Stimulated activated memory B cell treated with anti-CD40 and anti-IgM and Interleukin-4, amounts not matched to agents 10 μg/mL and 1 μg/mL and 100 μg/mL, for 72 hours (primary cell): ENCODE measurements at regions not wholly inside any gene's neighbourhood (a gene's known extent, or its start where the extent isn't known, plus 50 kb on each side); places are given as distances from the start of the nearest gene placed in this dataset.
"Not testable (repeated sequence)": the region's sequence is repeated elsewhere in the genome, so short reads cannot be mapped to it uniquely, and the experiment has no call there.

Experiments
- ATAC-seq: fragments of 150-1000 bp; cut with Tn5 transposase; 2 replicates; pipeline ENCODE4 v1.10.0; 2021
- H3K27ac Mint-ChIP-seq: one replicate; pipeline ENCODE4 v1.8.0; 2022; ENCODE audit warnings: mild to moderate bottlenecking, mixed read lengths
- H3K27me3 Mint-ChIP-seq: one replicate; pipeline ENCODE4 v1.8.0; 2022; ENCODE audit warnings: mixed read lengths
- H3K36me3 Mint-ChIP-seq: one replicate; pipeline ENCODE4 v1.8.0; 2022; ENCODE audit warnings: mixed read lengths
- H3K4me1 Mint-ChIP-seq: one replicate; pipeline ENCODE4 v1.8.0; 2022; ENCODE audit warnings: mixed read lengths
- H3K4me3 Mint-ChIP-seq: one replicate; pipeline ENCODE4 v1.8.0; 2022; ENCODE audit warnings: mild to moderate bottlenecking, moderate library complexity, mixed read lengths
- H3K9me3 Mint-ChIP-seq: one replicate; pipeline ENCODE4 v1.8.0; 2022; ENCODE audit warnings: mixed read lengths

- H3K36me3 Mint-ChIP-seq, result no peaks in the 10 kb centered on the region
- no peak for ATAC-seq
- H3K4me3 Mint-ChIP-seq, result no peak overlapping the region
- H3K9me3 Mint-ChIP-seq, result peaks cover 2% of the 10 kb centered on the region
- H3K4me1 Mint-ChIP-seq, result no peaks in the 10 kb centered on the region
- no peak overlapping the region for H3K27ac Mint-ChIP-seq
- no peaks in the 10 kb centered on the region for H3K27me3 Mint-ChIP-seq
These were observed 933.3 kb downstream of the TMTC2 start for GRCh38 chr12:83619973-83620372.

- Mint-ChIP-seq H3K4me3 (no peak overlapping the region), H3K4me1 (no peaks in the 10 kb centered on the region), H3K9me3 (peaks cover 6% of the 10 kb centered on the region), H3K36me3 (no peaks in the 10 kb centered on the region), H3K27me3 (no peaks in the 10 kb centered on the region), H3K27ac (no peak overlapping the region)
- no peak for ATAC-seq
These were observed 928.4 kb downstream of the TMTC2 start for GRCh38 chr12:83615152-83615551.

- no peak for ATAC-seq
- Mint-ChIP-seq H3K36me3 (no peaks in the 10 kb centered on the region), H3K4me1 (no peaks in the 10 kb centered on the region), H3K27me3 (no peaks in the 10 kb centered on the region), H3K4me3 (no peak overlapping the region), H3K27ac (no peak overlapping the region), H3K9me3 (peaks cover 6% of the 10 kb centered on the region)
These were observed 926.9 kb downstream of the TMTC2 start for GRCh38 chr12:83613586-83614110.

- Mint-ChIP-seq H3K27ac (no peak overlapping the region), H3K9me3 (peaks cover 24% of the 10 kb centered on the region), H3K27me3 (no peaks in the 10 kb centered on the region), H3K4me3 (no peak overlapping the region), H3K4me1 (no peaks in the 10 kb centered on the region), H3K36me3 (no peaks in the 10 kb centered on the region)
- ATAC-seq, result no peak
These were observed 916.4 kb downstream of the TMTC2 start for GRCh38 chr12:83603106-83603505.

- Mint-ChIP-seq H3K27me3 (no peaks in the 10 kb centered on the region), H3K9me3 (peaks cover 7% of the 10 kb centered on the region), H3K4me1 (no peaks in the 10 kb centered on the region), H3K36me3 (no peaks in the 10 kb centered on the region), H3K27ac (no peak overlapping the region), H3K4me3 (no peak overlapping the region)
- ATAC-seq, result no peak
These were observed 888.6 kb downstream of the TMTC2 start for GRCh38 chr12:83575326-83575725.

- Mint-ChIP-seq H3K4me3 (no peak overlapping the region), H3K27ac (no peak overlapping the region), H3K4me1 (no peaks in the 10 kb centered on the region), H3K36me3 (no peaks in the 10 kb centered on the region), H3K27me3 (no peaks in the 10 kb centered on the region), H3K9me3 (peaks cover 10% of the 10 kb centered on the region)
- no peak for ATAC-seq
These were observed 887.4 kb downstream of the TMTC2 start for GRCh38 chr12:83574142-83574541.

- no peaks in the 10 kb centered on the region for H3K4me1 Mint-ChIP-seq
- no peaks in the 10 kb centered on the region for H3K27me3 Mint-ChIP-seq
- H3K9me3 Mint-ChIP-seq, result peaks cover 14% of the 10 kb centered on the region
- no peak for ATAC-seq
- no peaks in the 10 kb centered on the region for H3K36me3 Mint-ChIP-seq
- no peak overlapping the region for H3K4me3 Mint-ChIP-seq
- H3K27ac Mint-ChIP-seq, result no peak overlapping the region
These were observed 887.0 kb downstream of the TMTC2 start for GRCh38 chr12:83573671-83574070.

- H3K4me1 Mint-ChIP-seq, result no peaks in the 10 kb centered on the region
These were observed 872.9 kb downstream of the TMTC2 start for GRCh38 chr12:83559650-83560049.

GRCh38 chr12:83556040-83556439 is 869.3 kb downstream of the TMTC2 start:
- not testable (repeated sequence) for H3K27ac Mint-ChIP-seq, H3K4me3 Mint-ChIP-seq, H3K4me1 Mint-ChIP-seq, H3K9me3 Mint-ChIP-seq, H3K36me3 Mint-ChIP-seq, H3K27me3 Mint-ChIP-seq, ATAC-seq

More at GRCh38 chr12:83559650-83560049, 872.9 kb downstream of the TMTC2 start:
- ATAC-seq, result no peak
- Mint-ChIP-seq H3K27ac (no peak overlapping the region), H3K4me3 (no peak overlapping the region), H3K36me3 (no peaks in the 10 kb centered on the region), H3K9me3 (no peaks in the 10 kb centered on the region), H3K27me3 (no peaks in the 10 kb centered on the region)

- no peak overlapping the region for H3K4me3 Mint-ChIP-seq
- H3K4me1 Mint-ChIP-seq, result no peaks in the 10 kb centered on the region
- H3K36me3 Mint-ChIP-seq, result no peaks in the 10 kb centered on the region
- no peak for ATAC-seq
- no peaks in the 10 kb centered on the region for H3K27me3 Mint-ChIP-seq
- no peak overlapping the region for H3K27ac Mint-ChIP-seq
- H3K9me3 Mint-ChIP-seq, result no peaks in the 10 kb centered on the region
These were observed 854.7 kb downstream of the TMTC2 start for GRCh38 chr12:83541446-83541845.

GRCh38 chr12:83538361-83538965 is 851.8 kb downstream of the TMTC2 start:
- no peak for ATAC-seq
- no peak overlapping the region for H3K27ac Mint-ChIP-seq
- no peaks in the 10 kb centered on the region for H3K27me3 Mint-ChIP-seq
- H3K4me1 Mint-ChIP-seq, result no peaks in the 10 kb centered on the region
- H3K4me3 Mint-ChIP-seq, result no peak overlapping the region
- H3K9me3 Mint-ChIP-seq, result no peaks in the 10 kb centered on the region
- H3K36me3 Mint-ChIP-seq, result no peaks in the 10 kb centered on the region

GRCh38 chr12:83537428-83538053 is 850.8 kb downstream of the TMTC2 start:
- Mint-ChIP-seq H3K36me3 (no peaks in the 10 kb centered on the region), H3K4me1 (no peaks in the 10 kb centered on the region), H3K9me3 (no peaks in the 10 kb centered on the region)

GRCh38 chr12:83536496-83536895 is 849.8 kb downstream of the TMTC2 start:
- no peaks in the 10 kb centered on the region for H3K4me1 Mint-ChIP-seq
- ATAC-seq, result no peak
- no peak overlapping the region for H3K4me3 Mint-ChIP-seq
- no peaks in the 10 kb centered on the region for H3K27me3 Mint-ChIP-seq
- H3K27ac Mint-ChIP-seq, result no peak overlapping the region
- no peaks in the 10 kb centered on the region for H3K36me3 Mint-ChIP-seq
- H3K9me3 Mint-ChIP-seq, result no peaks in the 10 kb centered on the region

More at GRCh38 chr12:83537428-83538053, 850.8 kb downstream of the TMTC2 start:
- no peak overlapping the region for H3K4me3 Mint-ChIP-seq
- H3K27ac Mint-ChIP-seq, result no peak overlapping the region
- ATAC-seq, result no peak
- H3K27me3 Mint-ChIP-seq, result no peaks in the 10 kb centered on the region

- Mint-ChIP-seq H3K9me3 (peaks cover 9% of the 10 kb centered on the region), H3K4me3 (no peak overlapping the region), H3K27ac (no peak overlapping the region), H3K4me1 (no peaks in the 10 kb centered on the region), H3K36me3 (no peaks in the 10 kb centered on the region), H3K27me3 (no peaks in the 10 kb centered on the region)
- no peak for ATAC-seq
These were observed 841.9 kb downstream of the TMTC2 start for GRCh38 chr12:83528571-83528970.

GRCh38 chr12:83527810-83528209 is 841.1 kb downstream of the TMTC2 start:
- no peak for ATAC-seq

GRCh38 chr12:83515306-83516026 is 828.8 kb downstream of the TMTC2 start:
- H3K36me3 Mint-ChIP-seq, result no peaks in the 10 kb centered on the region
- ATAC-seq, result no peak
- H3K4me3 Mint-ChIP-seq, result no peak overlapping the region
- no peak overlapping the region for H3K27ac Mint-ChIP-seq
- no peaks in the 10 kb centered on the region for H3K4me1 Mint-ChIP-seq
- H3K9me3 Mint-ChIP-seq, result no peaks in the 10 kb centered on the region
- H3K27me3 Mint-ChIP-seq, result no peaks in the 10 kb centered on the region

More at GRCh38 chr12:83527810-83528209, 841.1 kb downstream of the TMTC2 start:
- no peaks in the 10 kb centered on the region for H3K36me3 Mint-ChIP-seq
- no peak overlapping the region for H3K4me3 Mint-ChIP-seq
- H3K4me1 Mint-ChIP-seq, result no peaks in the 10 kb centered on the region
- no peaks in the 10 kb centered on the region for H3K27me3 Mint-ChIP-seq
- peaks cover 11% of the 10 kb centered on the region for H3K9me3 Mint-ChIP-seq
- no peak overlapping the region for H3K27ac Mint-ChIP-seq
